Panc1 (cell line): ENCODE measurements at regions not wholly inside any gene's neighbourhood (a gene's known extent, or its start where the extent isn't known, plus 50 kb on each side); places are given as distances from the start of the nearest gene placed in this dataset.

ENCODE experiments used
- ATAC-seq: fragments of 200-7000 bp; cut with Tn5 transposase; 2 replicates; pipeline ENCODE4 v1.9.1; 2020; ENCODE audit warnings: mild to moderate bottlenecking, moderate library complexity
- BruUV-seq: library from RNA; stranded (reverse); fragments of 400-500 nt; replicated peaks from 2 replicates; lab custom pipeline; 2021; lab: Mats Ljungman, UMichigan
- CTCF ChIA-PET: fragments of 300-600 bp; sonication (Branson Sonifier 250); formaldehyde crosslinking; loops from one replicate; lab custom pipeline; 2022; ENCODE audit warnings: antibody characterized with exemption; lab: Charles Lee
- POLR2A ChIA-PET: fragments of 300-600 bp; sonication (Branson Sonifier 250); formaldehyde crosslinking; loops from one replicate; lab custom pipeline; 2022; ENCODE audit warnings: antibody characterized with exemption; lab: Charles Lee
- DNase-seq: peaks from one replicate; pipeline ENCODE4 v3.0.0-alpha.2; 2010; ENCODE audit warnings: low read depth, low spot score
- H3K27ac ChIP-seq: 2 replicates; pipeline ENCODE4 v1.5.1; 2011; ENCODE audit warnings: mild to moderate bottlenecking, low read length, inconsistent platforms
- H3K27me3 ChIP-seq: fragments of 200-500 bp; sonication (Bioruptor generic); 2 replicates; pipeline ENCODE4 v1.6.0; 2014; ENCODE audit warnings: low read length, inconsistent platforms; ENCODE audit not compliant: control insufficient read depth, insufficient read depth
- H3K36me3 ChIP-seq: fragments of 200-500 bp; sonication (Bioruptor generic); 2 replicates; pipeline ENCODE4 v1.5.1; 2014; ENCODE audit warnings: inconsistent platforms, mild to moderate bottlenecking, low read length, moderate library complexity; ENCODE audit not compliant: control insufficient read depth, insufficient read depth
- H3K4me1 ChIP-seq: 2 replicates; pipeline ENCODE4 v1.5.1; 2011; ENCODE audit warnings: inconsistent platforms, mild to moderate bottlenecking, low read length, moderate library complexity; ENCODE audit not compliant: control insufficient read depth, insufficient read depth
- H3K4me3 ChIP-seq, 2 experiments: 2 replicates each; pipeline ENCODE4 v1.5.1; 2011 to 2012; ENCODE audit warnings: low read depth in 2 of 2, low read length in 2 of 2, mild to moderate bottlenecking in 2 of 2, inconsistent platforms in 1 of 2, moderate library complexity in 1 of 2
- H3K9me3 ChIP-seq: fragments of 200-500 bp; sonication (Bioruptor generic); 2 replicates; pipeline ENCODE4 v1.5.1; 2014; ENCODE audit warnings: low read depth, mild to moderate bottlenecking, inconsistent platforms, low read length, moderate library complexity; ENCODE audit not compliant: control insufficient read depth, insufficient read depth
- CTCF ChIP-seq: fragments of 450-650 bp; IDR thresholded peaks from 2 replicates; pipeline ENCODE4 v1.5.1; 2017; ENCODE audit warnings: mild to moderate bottlenecking
- POLR2AphosphoS5 ChIP-seq: IDR thresholded peaks from 2 replicates; pipeline ENCODE4 v1.6.1; 2012; ENCODE audit warnings: mild to moderate bottlenecking, low read depth, low read length, moderate library complexity
- SIN3A ChIP-seq: IDR thresholded peaks from 2 replicates; pipeline ENCODE4 v1.6.1; 2012; ENCODE audit warnings: low read depth, mild to moderate bottlenecking, low read length, moderate library complexity, borderline replicate concordance; ENCODE audit not compliant: insufficient read depth
- TCF7L2 ChIP-seq: IDR thresholded peaks from 2 replicates; pipeline ENCODE4 v1.6.1; 2011; ENCODE audit warnings: mild to moderate bottlenecking, low read depth, low read length, inconsistent platforms
- in situ Hi-C: cut with HindIII; loops from 2 replicates; pipeline ENCODE4 v1.10.0; 2016; ENCODE audit warnings: low sequenced_read_pairs, low pct_unique_long_range_greater_than_20kb
- intact Hi-C: fragments of 100-400 bp; cut with micrococcal nuclease; formaldehyde crosslinking; loops from one replicate; pipeline ENCODE4 v1.10.0; 2022; ENCODE audit not compliant: unreplicated experiment
- TF ChIP-seq, protein P1 (sequence below), 2 experiments: IDR thresholded peaks; 2 replicates each; pipeline ENCODE4 v1.6.1; 2011 to 2012; ENCODE audit warnings: low read depth in 2 of 2, control low read depth in 1 of 2, low read length in 1 of 2, mild to moderate bottlenecking in 1 of 2, moderate library complexity in 1 of 2; ENCODE audit not compliant: insufficient read depth in 1 of 2

DNA sequence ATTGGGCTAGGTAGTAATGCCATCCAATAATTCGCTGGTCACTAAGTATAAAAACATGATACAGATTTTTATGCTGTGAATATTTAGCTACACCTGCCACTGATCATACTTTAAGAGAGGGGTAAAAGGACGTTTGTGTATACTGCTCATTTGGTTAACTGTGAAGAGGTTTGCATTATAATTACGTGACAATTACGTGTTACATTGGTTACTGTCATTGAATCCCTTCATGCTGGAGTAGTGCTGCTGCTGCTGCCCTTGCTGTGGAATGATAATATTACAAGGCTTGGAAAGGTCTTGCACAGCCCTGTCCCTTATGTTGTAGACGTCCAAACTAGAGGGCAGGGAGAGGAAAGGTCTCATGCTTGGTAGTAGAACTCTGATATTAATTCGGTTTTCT lies 312.2 kb upstream of the ATP2B1 start:
- POLR2A ChIA-PET: no interaction called here
- no peaks in the 10 kb centered on the region for H3K36me3 ChIP-seq
- in situ Hi-C loops (no loop called here), intact Hi-C loops (no loop called here)
- CTCF ChIA-PET: no interaction called here
- ATAC-seq (no peak), DNase-seq (no peak)
- H3K4me3 ChIP-seq: no peak overlapping the region
- H3K4me1 ChIP-seq: no peaks in the 10 kb centered on the region; the same call in 1 of the 2 replicates
- TF ChIP-seq POLR2AphosphoS5 (no peak), CTCF (no peak), SIN3A (no peak), TCF7L2 (no peak)
- TF ChIP-seq, protein P1, sequence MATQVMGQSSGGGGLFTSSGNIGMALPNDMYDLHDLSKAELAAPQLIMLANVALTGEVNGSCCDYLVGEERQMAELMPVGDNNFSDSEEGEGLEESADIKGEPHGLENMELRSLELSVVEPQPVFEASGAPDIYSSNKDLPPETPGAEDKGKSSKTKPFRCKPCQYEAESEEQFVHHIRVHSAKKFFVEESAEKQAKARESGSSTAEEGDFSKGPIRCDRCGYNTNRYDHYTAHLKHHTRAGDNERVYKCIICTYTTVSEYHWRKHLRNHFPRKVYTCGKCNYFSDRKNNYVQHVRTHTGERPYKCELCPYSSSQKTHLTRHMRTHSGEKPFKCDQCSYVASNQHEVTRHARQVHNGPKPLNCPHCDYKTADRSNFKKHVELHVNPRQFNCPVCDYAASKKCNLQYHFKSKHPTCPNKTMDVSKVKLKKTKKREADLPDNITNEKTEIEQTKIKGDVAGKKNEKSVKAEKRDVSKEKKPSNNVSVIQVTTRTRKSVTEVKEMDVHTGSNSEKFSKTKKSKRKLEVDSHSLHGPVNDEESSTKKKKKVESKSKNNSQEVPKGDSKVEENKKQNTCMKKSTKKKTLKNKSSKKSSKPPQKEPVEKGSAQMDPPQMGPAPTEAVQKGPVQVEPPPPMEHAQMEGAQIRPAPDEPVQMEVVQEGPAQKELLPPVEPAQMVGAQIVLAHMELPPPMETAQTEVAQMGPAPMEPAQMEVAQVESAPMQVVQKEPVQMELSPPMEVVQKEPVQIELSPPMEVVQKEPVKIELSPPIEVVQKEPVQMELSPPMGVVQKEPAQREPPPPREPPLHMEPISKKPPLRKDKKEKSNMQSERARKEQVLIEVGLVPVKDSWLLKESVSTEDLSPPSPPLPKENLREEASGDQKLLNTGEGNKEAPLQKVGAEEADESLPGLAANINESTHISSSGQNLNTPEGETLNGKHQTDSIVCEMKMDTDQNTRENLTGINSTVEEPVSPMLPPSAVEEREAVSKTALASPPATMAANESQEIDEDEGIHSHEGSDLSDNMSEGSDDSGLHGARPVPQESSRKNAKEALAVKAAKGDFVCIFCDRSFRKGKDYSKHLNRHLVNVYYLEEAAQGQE (IDR thresholded peaks at IDR 0.05; ENCODE audit: insufficient read depth in 1 of 2, low read depth in 2 of 2, low read length in 1 of 2): no peak
- H3K9me3 ChIP-seq: no peaks in the 10 kb centered on the region
- no peak overlapping the region for H3K27ac ChIP-seq
- H3K27me3 ChIP-seq: no peaks in the 10 kb centered on the region
- BruUV-seq: no TSS peak

GRCh38 chr12:90020436-90020835 lies 311.8 kb upstream of the ATP2B1 start:
- ChIA-PET CTCF (no interaction called here), POLR2A (interaction anchor here (0.6 kb wide), 1 partner anchor 1542 kb away, joined by 4 read pairs; no protein-coding TSS in a partner anchor)
- BruUV-seq: no TSS peak
- H3K9me3 ChIP-seq: no peaks in the 10 kb centered on the region
- no peaks in the 10 kb centered on the region for H3K36me3 ChIP-seq
- in situ Hi-C loops (no loop called here), intact Hi-C loops (no loop called here)
- H3K4me3 ChIP-seq: no peak overlapping the region
- DNase-seq: no peak
- no peaks in the 10 kb centered on the region; the same call in 1 of the 2 replicates for H3K4me1 ChIP-seq
- no peak for ATAC-seq
- no peaks in the 10 kb centered on the region for H3K27me3 ChIP-seq
- TF ChIP-seq POLR2AphosphoS5 (no peak), CTCF (no peak), SIN3A (no peak), TCF7L2 (no peak)
- TF ChIP-seq, protein P1 (IDR thresholded peaks at IDR 0.05; ENCODE audit: insufficient read depth in 1 of 2, low read depth in 2 of 2, low read length in 1 of 2): no peak
- no peak overlapping the region for H3K27ac ChIP-seq
